ENCODE measurements at regions not wholly inside any gene's neighbourhood (a gene's known extent, or its start where the extent isn't known, plus 50 kb on each side); places are given as distances from the start of the nearest gene placed in this dataset.
"Not testable (repeated sequence)": the region's sequence is repeated elsewhere in the genome, so short reads cannot be mapped to it uniquely, and the experiment has no call there.

DNA sequence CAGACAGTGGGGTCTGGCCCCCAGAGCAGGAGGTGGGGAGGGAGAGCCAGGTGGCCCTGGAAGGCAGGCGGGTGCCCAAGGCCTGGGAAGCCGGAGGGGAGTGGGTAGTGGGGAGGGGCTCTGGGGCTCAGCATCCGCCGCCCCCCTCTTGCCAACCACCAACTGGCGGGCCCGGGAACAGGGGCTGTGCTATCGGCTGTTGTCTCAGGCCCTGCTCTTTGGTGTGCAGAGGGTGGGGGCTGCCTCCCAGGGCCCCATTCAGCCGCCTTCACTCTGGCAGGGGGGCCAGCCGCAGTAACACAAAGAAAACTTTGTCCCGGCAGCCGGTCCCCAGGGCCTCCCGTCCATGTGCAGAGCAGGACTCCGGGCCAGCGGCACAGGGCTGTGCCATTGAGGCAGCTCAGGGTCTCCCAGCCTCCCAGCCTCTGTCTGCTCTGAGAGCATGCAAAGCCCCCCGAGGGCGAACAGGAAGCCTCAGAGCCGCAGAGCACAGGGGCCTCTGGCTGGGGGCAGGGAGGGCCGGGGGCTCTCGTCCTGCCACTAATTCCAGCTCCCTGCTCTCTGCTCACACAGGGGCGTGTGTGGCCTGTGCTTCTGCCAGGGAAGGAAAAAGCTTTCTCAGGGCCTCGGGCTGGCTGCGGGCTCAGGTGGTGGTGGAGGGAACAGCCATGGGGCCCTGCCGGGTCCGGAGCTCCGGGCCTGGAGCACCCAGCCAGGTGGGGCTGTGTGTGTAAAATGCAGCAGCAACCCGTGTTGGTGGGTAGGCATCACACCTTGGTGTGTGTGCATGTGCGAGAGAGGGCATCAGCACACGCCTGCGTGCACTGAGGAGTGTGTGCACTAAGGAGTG is 54.2 kb upstream of the NOTCH1 start:
- ChIA-PET POLR2A (no interaction called here), CTCF (no interaction called here)
- no peak overlapping the region for H3K4me3 ChIP-seq (ENCODE audit: low read depth, low read length)
- peaks cover 7% of the 10 kb centered on the region; the same call in 1 of the 2 replicates for H3K9me3 ChIP-seq (ENCODE audit: control insufficient read depth, insufficient read depth, low read length)
- peaks cover 23% of the 10 kb centered on the region for H3K27me3 ChIP-seq (ENCODE audit: control insufficient read depth, insufficient read depth, low read length)
- DNase-seq (ENCODE audit: low read depth, low spot score), result no peak
- no peak for TF ChIP-seq CTCF (IDR thresholded peaks at IDR 0.05; ENCODE audit: low read depth, low read length)
- no peak overlapping the region for H3K27ac ChIP-seq (ENCODE audit: low read depth, low read length)

- Histone ChIP-seq H3K4me3 (ENCODE audit: low read depth, low read length) (no peak overlapping the region), H3K9me3 (ENCODE audit: control insufficient read depth, insufficient read depth, low read length) (peaks cover 7% of the 10 kb centered on the region), H3K27me3 (ENCODE audit: control insufficient read depth, insufficient read depth, low read length) (peaks cover 28% of the 10 kb centered on the region), H3K27ac (ENCODE audit: low read depth, low read length) (no peak overlapping the region)
- DNase-seq (ENCODE audit: low read depth, low spot score), result no peak
- TF ChIP-seq CTCF (IDR thresholded peaks at IDR 0.05; ENCODE audit: low read depth, low read length), result no peak
- ChIA-PET CTCF (no interaction called here), POLR2A (no interaction called here)
Measured at GRCh38 chr9:136599074-136599531, 53.3 kb upstream of the NOTCH1 start.

DNA sequence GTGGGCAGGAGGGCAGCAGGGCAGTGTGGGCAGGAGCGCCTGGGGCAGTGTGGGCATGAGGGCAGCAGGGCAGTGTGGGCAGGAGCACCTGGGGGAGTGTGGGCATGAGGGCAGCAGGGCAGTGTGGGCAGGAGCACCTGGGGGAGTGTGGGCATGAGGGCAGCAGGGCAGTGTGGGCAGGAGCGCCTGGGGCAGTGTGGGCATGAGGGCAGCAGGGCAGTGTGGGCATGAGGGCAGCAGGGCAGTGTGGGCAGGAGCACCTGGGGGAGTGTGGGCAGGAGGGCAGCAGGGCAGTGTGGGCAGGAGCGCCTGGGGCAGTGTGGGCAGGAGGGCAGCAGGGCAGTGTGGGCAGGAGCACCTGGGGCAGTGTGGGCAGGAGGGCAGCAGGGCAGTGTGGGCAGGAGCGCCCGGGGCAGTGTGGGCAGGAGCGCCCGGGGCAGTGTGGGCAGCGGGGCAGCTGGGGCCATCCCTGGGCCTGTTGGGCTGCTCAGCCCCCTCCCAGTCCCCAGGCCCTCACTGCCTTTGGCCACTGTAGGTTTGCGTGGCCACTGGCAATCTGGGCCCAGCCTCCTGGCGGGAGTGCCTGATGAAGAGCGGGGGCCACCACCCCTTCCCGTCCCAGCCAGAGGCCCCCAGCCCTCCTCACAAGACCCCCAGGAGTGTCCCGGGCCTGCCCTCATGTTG is 52.7 kb upstream of the NOTCH1 start:
- H3K4me3 ChIP-seq (ENCODE audit: low read depth, low read length); H3K9me3 ChIP-seq (ENCODE audit: control insufficient read depth, insufficient read depth, low read length); H3K27ac ChIP-seq (ENCODE audit: low read depth, low read length); POLR2A ChIA-PET; DNase-seq (ENCODE audit: low read depth, low spot score); CTCF ChIA-PET: not testable (repeated sequence)
- peaks cover 26% of the 10 kb centered on the region for H3K27me3 ChIP-seq (ENCODE audit: control insufficient read depth, insufficient read depth, low read length)

GRCh38 chr9:136597965-136598364 is 52.1 kb upstream of the NOTCH1 start:
- DNase-seq (ENCODE audit: low read depth, low spot score), result no peak
- peaks cover 26% of the 10 kb centered on the region for H3K27me3 ChIP-seq (ENCODE audit: control insufficient read depth, insufficient read depth, low read length)
- H3K4me3 ChIP-seq (ENCODE audit: low read depth, low read length), result no peak overlapping the region
- H3K27ac ChIP-seq (ENCODE audit: low read depth, low read length), result no peak overlapping the region
- ChIA-PET POLR2A (interaction anchor here (0.6 kb wide), 1 partner anchor 27 kb away, joined by 4 read pairs; no protein-coding TSS in a partner anchor), CTCF (no interaction called here)
- TF ChIP-seq CTCF (IDR thresholded peaks at IDR 0.05; ENCODE audit: low read depth, low read length), result peak; percentile 5; the same call in 1 of the 2 replicates
- H3K9me3 ChIP-seq (ENCODE audit: control insufficient read depth, insufficient read depth, low read length), result peaks cover 7% of the 10 kb centered on the region

DNA sequence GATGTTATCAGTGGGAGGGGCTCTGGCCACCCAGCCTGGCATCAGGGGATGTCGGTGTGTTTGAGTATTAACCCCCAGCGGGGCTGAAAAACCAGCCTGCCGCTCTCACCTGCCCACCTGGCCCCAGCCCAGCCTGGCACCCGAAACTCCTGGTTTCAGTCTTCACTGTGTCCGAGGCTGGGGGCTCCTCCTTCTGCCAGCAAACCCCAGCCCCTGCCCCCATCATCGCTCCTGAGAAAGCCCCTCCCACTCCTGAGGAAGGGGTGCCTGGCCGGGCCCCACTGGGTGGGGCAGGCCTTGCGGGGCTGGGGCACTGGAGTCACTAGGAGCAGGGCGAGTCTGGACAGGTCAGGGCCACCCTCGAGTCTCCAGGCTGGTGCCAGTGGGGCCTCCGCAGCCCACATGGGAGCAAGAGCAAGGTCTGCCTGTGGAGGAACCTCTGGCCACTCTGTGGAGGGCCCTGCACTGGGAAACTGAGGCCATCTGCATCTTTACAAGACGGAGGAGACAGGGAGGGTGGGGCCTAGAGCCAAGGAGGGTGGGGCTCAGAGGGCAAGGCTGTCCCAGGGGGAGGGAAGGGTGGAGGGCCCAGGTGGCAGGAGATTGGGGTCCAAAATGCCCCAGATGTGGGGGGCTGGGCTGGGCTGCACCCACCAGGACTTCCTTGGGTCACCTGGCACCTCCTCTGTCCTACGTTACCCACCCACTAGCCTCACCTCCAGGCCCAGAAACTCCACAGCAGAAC is 51.5 kb upstream of the NOTCH1 start:
- ChIA-PET CTCF (no interaction called here), POLR2A (interaction anchor here (0.6 kb wide), 1 partner anchor 26 kb away, joined by 4 read pairs; no protein-coding TSS in a partner anchor)

More for the DNA sequence above, 51.5 kb upstream of the NOTCH1 start:
- peaks cover 7% of the 10 kb centered on the region for H3K9me3 ChIP-seq (ENCODE audit: control insufficient read depth, insufficient read depth, low read length)
- H3K4me3 ChIP-seq (ENCODE audit: low read depth, low read length), result no peak overlapping the region
- no peak overlapping the region for H3K27ac ChIP-seq (ENCODE audit: low read depth, low read length)
- TF ChIP-seq CTCF (IDR thresholded peaks at IDR 0.05; ENCODE audit: low read depth, low read length), result no peak
- peaks cover 26% of the 10 kb centered on the region for H3K27me3 ChIP-seq (ENCODE audit: control insufficient read depth, insufficient read depth, low read length)
- DNase-seq (ENCODE audit: low read depth, low spot score), result no peak

Measured in AG04450 (cell line).